ENCODE measurements at regions not wholly inside any gene's neighbourhood (a gene's known extent, or its start where the extent isn't known, plus 50 kb on each side); places are given as distances from the start of the nearest gene placed in this dataset.

DNA sequence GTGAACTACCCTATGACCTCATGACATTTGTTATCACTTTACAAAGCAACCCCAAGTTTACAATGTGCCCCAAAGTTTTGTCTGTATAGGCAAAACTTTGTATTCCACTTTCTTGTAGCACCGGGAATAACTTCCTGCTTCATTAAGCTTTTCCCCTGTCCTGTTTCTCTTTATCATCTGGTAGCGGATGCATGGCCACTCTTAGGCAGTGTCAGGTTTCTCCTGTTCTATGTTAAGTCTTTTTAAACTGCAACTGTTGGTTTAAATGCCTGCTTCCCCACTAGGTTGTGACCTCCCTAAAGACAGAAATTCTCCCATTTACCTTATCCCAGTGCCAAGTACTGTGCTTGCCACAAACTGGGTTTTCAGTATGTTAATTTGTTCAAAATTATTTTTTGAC lies 433.6 kb upstream of the DPH6 start:
- Mint-ChIP-seq H3K27ac (ENCODE audit: unreplicated experiment) (no peak overlapping the region), H3K27me3 (ENCODE audit: insufficient read depth, unreplicated experiment) (no peaks in the 10 kb centered on the region), H3K4me3 (ENCODE audit: unreplicated experiment) (no peak overlapping the region), H3K36me3 (ENCODE audit: insufficient read depth, unreplicated experiment) (no peaks in the 10 kb centered on the region), H3K9me3 (ENCODE audit: unreplicated experiment) (no peaks in the 10 kb centered on the region), H3K4me1 (ENCODE audit: low read depth, unreplicated experiment) (peaks cover 6% of the 10 kb centered on the region)
- ChIA-PET POLR2A (no interaction called here), CTCF (no interaction called here)
- intact Hi-C loops (cut with micrococcal nuclease; ENCODE audit: unreplicated experiment): no loop called here
- Histone ChIP-seq H3K27me3 (replicated peaks; ENCODE audit: control insufficient read depth, insufficient read depth, low read length) (no peaks in the 10 kb centered on the region), H3K4me1 (no peaks in the 10 kb centered on the region), H3K36me3 (ENCODE audit: control insufficient read depth, insufficient read depth, low read length) (no peaks in the 10 kb centered on the region), H3K4me3 (ENCODE audit: low read depth, low read length) (no peak overlapping the region), H3K9me3 (no peaks in the 10 kb centered on the region)
- BruUV-seq (replicated peaks): no TSS peak
- TF ChIP-seq, protein P1, sequence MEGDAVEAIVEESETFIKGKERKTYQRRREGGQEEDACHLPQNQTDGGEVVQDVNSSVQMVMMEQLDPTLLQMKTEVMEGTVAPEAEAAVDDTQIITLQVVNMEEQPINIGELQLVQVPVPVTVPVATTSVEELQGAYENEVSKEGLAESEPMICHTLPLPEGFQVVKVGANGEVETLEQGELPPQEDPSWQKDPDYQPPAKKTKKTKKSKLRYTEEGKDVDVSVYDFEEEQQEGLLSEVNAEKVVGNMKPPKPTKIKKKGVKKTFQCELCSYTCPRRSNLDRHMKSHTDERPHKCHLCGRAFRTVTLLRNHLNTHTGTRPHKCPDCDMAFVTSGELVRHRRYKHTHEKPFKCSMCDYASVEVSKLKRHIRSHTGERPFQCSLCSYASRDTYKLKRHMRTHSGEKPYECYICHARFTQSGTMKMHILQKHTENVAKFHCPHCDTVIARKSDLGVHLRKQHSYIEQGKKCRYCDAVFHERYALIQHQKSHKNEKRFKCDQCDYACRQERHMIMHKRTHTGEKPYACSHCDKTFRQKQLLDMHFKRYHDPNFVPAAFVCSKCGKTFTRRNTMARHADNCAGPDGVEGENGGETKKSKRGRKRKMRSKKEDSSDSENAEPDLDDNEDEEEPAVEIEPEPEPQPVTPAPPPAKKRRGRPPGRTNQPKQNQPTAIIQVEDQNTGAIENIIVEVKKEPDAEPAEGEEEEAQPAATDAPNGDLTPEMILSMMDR (IDR thresholded peaks at IDR 0.05; ENCODE audit: insufficient read depth in 1 of 2, low read depth in 1 of 2, low read length in 1 of 2, severe bottlenecking in 1 of 2, unreplicated experiment in 1 of 2): no peak
- DNase-seq: no peak

DNA sequence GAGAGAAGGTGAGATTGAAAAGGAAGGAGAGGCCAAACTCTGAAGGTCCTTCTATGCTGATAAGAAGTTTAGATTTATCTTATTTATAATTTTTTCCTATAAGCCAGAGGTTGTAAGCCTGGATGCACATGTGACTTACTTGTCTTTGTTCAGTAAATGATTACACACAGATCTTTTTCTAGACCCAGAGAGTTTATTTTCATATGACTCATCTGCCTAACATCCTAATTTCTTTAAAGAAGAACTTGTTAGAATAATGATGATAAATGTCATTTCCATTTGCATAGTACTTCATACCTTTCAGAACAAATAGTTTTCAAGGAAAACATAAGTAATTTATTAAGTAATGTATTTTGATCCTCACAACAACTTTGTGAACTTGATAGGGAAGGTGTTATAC lies 434.8 kb upstream of the DPH6 start:
- TF ChIP-seq, protein P1 (IDR thresholded peaks at IDR 0.05; ENCODE audit: insufficient read depth in 1 of 2, low read depth in 1 of 2, low read length in 1 of 2, severe bottlenecking in 1 of 2, unreplicated experiment in 1 of 2): no peak
- ChIA-PET CTCF (no interaction called here), POLR2A (no interaction called here)
- no peaks in the 10 kb centered on the region for H3K27me3 Mint-ChIP-seq (ENCODE audit: insufficient read depth, unreplicated experiment)
- no peak overlapping the region for H3K27ac Mint-ChIP-seq (ENCODE audit: unreplicated experiment)
- H3K9me3 Mint-ChIP-seq (ENCODE audit: unreplicated experiment): no peaks in the 10 kb centered on the region
- Histone ChIP-seq H3K36me3 (ENCODE audit: control insufficient read depth, insufficient read depth, low read length) (no peaks in the 10 kb centered on the region), H3K4me3 (ENCODE audit: low read depth, low read length) (no peak overlapping the region), H3K4me1 (no peaks in the 10 kb centered on the region), H3K27me3 (replicated peaks; ENCODE audit: control insufficient read depth, insufficient read depth, low read length) (no peaks in the 10 kb centered on the region), H3K9me3 (no peaks in the 10 kb centered on the region)
- no peak overlapping the region for H3K4me3 Mint-ChIP-seq (ENCODE audit: unreplicated experiment)
- DNase-seq: no peak
- H3K36me3 Mint-ChIP-seq (ENCODE audit: insufficient read depth, unreplicated experiment): no peaks in the 10 kb centered on the region
- intact Hi-C loops (cut with micrococcal nuclease; ENCODE audit: unreplicated experiment): no loop called here
- BruUV-seq (replicated peaks): no TSS peak
- H3K4me1 Mint-ChIP-seq (ENCODE audit: low read depth, unreplicated experiment): peaks cover 6% of the 10 kb centered on the region

DNA sequence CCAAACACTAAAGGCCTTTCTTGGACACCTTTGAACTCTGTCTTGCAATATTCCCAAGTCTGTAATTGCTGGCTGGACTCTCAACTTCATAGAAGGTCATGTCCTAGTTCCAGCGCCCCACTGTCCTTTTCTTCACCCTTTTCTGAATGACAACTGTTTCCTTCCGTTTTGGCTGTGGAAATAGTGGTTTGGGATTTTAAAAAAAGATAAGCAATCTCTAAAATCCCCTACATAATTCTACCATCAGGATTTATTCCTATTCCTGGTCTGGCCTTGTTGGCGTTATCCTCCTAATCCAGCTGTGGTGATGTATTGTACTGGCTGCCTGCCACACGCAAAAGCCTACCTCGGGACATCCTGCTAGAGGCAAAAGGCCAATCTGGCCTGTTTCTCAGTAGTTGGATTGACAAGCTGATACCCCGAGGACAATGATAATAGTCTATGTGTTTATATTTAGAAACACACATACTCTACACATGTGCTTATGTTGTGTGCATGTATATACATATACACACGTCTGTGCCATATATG lies 440.3 kb upstream of the DPH6 start:
- no peaks in the 10 kb centered on the region for H3K4me1 ChIP-seq
- Mint-ChIP-seq H3K27ac (ENCODE audit: unreplicated experiment) (no peak overlapping the region), H3K4me3 (ENCODE audit: unreplicated experiment) (no peak overlapping the region), H3K27me3 (ENCODE audit: insufficient read depth, unreplicated experiment) (no peaks in the 10 kb centered on the region), H3K36me3 (ENCODE audit: insufficient read depth, unreplicated experiment) (no peaks in the 10 kb centered on the region), H3K9me3 (ENCODE audit: unreplicated experiment) (no peaks in the 10 kb centered on the region), H3K4me1 (ENCODE audit: low read depth, unreplicated experiment) (no peaks in the 10 kb centered on the region)
- H3K36me3 ChIP-seq (ENCODE audit: control insufficient read depth, insufficient read depth, low read length): no peaks in the 10 kb centered on the region
- H3K27me3 ChIP-seq (replicated peaks; ENCODE audit: control insufficient read depth, insufficient read depth, low read length): no peaks in the 10 kb centered on the region
- no peak overlapping the region for H3K4me3 ChIP-seq (ENCODE audit: low read depth, low read length)
- TF ChIP-seq, protein P1 (IDR thresholded peaks at IDR 0.05; ENCODE audit: insufficient read depth in 1 of 2, low read depth in 1 of 2, low read length in 1 of 2, severe bottlenecking in 1 of 2, unreplicated experiment in 1 of 2): no peak
- BruUV-seq (replicated peaks): no TSS peak
- ChIA-PET POLR2A (no interaction called here), CTCF (no interaction called here)
- H3K9me3 ChIP-seq: no peaks in the 10 kb centered on the region
- intact Hi-C loops (cut with micrococcal nuclease; ENCODE audit: unreplicated experiment): no loop called here
- DNase-seq: no peak

Measured in Caco-2 (cell line).